GM18507 (cell line): ENCODE measurements at regions not wholly inside any gene's neighbourhood (a gene's known extent, or its start where the extent isn't known, plus 50 kb on each side); places are given as distances from the start of the nearest gene placed in this dataset.

Experiments
- DNase-seq: peaks from one replicate; pipeline ENCODE4 v3.0.0; 2011; ENCODE audit warnings: low read depth; ENCODE audit not compliant: insufficient read length; ENCODE audit errors: extremely low spot score
- FAIRE-seq: peaks from 2 replicates; lab custom pipeline; 2011; peaks lifted over from hg19 to GRCh38; lab: Jason Lieb, UNC

DNA sequence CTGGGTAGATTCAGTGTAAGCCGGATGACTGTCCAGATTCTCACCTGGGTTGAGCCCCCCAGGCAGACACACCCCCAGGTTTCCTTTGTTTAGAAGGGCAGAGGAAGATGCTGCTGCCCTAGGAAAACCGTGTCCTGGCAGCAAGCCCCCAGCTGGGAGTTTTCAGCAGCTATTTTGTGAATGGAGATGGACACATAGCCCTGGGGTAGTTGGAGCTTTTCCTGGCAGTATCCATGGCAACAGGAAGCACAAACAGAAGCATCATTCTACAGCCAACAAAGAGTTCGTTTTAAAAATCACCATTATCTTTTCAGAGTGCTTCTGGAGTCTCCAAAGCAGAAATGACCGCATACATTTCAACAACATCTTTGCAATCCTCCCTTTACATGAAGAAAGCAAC is 245.5 kb downstream of the BRD1 start:
- no peak for FAIRE-seq
- no peak for DNase-seq

DNA sequence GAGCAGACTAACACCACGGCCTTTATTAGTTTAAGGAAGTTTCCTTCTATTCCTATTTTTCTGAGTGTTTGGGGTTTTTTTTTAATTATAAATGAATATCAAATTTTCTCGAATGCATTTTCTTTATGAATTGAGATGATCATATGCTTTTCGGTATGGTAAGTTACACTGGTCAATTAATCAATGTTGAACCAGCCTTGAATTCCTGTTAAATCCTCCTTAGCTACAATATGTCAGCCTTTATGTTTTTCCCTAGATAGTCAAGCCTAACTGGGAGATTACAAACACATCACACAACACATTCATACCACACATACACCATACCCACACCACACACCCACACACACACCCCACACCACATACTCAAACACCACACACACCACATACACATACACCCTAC is 247.6 kb downstream of the BRD1 start:
- DNase-seq: no peak
- FAIRE-seq: no peak

DNA sequence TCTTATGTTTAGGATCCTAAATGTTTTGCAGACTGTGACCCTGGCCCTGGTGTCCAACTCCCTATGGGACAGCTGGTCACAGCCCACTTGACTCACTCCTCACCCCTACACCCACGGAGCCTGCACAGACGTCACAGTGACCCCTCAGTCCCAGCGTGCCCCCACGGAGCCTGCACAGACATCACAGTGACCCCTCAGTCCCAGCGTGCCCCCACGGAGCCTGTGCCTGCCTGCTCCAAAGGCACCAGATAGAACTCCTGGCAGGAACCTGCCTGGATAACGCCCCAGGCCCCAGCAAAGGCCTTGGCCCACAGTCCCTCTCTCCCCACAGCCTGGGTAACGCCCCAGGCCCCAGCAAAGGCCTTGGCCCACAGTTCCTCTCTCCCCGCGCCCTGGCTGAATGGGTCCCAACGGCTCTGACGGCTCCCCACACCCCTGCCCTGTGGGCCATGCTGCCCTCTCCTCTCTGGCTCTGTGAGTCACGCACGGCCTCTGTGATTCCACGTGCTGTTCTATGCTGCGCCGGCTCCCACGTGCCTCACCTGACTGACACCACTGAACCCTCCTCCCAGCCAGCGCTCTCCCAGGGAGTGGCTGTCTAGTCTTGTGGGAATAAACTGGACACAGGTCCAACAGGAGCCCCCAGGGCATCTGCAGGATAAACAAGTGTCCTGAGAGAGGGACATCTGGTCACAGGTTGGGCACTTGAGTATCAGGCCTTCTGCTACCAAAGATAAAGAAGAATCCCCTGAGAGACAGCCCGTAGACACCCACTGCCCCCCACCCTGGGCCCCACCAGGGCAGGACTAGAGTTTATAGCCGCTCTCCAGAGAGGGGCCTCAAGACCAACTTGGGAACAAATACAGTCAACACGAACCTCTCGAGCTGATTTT is 250.3 kb downstream of the BRD1 start:
- no peak for FAIRE-seq
- no peak for DNase-seq

DNA sequence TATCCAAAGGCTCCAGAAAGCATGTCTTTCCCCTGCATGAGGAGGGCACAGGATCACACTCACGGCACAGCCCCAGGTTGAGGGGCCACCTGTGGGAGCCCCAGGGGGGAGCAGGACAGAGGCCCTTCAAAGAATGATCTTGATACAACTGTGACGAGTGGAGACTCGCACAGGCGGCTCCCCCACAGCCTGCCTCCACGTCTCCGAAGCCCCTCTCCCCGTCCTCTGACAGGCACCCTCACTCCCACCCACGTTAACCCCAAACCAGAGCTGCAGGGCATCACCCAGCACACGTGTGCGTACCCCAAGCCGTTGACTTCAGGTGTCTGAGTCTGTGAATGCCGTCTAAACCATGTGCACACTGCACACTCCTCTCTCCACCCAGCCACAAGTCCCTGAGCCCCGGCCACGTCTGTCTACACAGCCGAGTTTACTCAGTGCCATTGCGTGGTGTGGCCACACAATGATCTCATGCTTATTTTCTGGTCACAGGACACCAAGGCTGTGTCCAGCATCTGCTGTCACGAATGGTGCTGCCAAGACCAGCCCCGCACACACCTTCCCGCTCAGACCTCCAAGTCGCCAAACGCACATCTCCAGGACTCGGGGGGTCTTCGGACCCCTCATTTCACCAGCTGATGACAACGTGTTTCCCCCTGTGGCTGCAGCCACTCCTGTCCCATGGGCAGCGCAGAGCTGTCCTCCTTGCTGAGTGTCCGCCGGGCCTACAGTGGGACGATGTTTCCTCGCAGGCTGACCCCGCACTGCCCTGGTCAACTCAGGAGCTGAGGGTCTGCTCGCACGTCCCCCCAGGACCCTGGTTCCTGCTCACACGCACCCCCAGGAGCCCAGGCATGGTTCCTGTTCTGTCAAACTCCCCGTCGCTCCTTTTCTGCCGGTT is 251.2 kb downstream of the BRD1 start:
- FAIRE-seq: no peak

DNA sequence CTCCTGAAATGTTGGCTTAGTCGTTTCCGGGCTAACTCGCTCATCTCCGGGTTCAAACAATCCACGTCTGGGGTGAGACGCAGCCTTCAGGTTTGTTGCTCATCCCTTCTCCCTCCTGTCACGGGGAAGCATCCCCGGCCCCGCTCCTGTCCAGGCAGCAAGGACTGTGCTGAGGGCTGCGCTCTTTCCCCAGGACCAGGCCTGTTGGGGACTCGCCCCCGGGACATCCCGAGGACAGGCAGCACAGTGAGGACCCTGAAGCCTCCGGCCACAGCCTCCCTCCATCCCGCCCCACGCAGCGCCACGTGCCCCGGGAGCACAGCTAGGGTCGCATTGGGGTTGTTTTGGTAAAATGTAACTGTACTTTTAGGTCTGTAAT is 252.0 kb downstream of the BRD1 start:
- no peak for FAIRE-seq
- DNase-seq: no peak

More for the DNA sequence above, 251.2 kb downstream of the BRD1 start:
- no peak for DNase-seq

DNA sequence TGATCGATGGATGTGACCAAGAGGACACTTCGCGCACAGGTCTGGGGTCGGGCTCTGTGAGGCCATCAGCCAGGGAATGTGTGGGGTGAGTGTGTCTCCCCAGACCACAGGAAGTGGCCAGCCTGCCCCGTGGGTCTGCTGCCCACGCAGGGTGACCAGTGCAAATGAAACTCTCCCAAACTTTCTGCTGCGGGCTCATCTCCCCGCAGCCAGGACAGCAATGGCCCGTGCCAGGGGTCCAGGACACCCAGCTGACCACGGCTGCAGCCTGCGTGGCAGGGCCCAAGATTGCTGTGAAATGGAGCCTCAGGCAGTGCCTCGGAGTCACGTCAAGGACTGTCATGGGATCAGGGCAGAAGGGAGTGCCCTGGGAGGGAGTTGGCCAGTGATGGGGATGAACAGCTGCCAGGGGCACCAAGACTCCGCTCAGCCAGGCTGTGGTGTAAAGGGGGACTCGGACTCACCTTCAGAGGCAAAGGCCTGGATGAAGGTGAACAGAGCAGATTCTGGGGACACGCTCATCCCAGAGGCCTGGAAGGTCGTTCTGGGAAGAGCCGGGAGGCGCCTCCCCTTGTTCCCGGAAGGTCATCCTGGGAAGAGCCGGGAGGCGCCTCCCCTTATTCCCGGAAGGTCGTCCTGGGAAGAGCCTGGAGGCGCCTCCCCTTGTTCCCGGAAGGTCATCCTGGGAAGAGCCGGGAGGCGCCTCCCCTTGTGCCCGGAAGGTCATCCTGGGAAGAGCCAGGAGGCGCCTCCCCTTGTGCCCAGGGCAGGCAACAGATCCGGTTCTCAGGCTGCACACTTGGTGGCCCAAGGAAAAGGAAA is 252.6 kb downstream of the BRD1 start:
- DNase-seq: no peak
- no peak for FAIRE-seq

DNA sequence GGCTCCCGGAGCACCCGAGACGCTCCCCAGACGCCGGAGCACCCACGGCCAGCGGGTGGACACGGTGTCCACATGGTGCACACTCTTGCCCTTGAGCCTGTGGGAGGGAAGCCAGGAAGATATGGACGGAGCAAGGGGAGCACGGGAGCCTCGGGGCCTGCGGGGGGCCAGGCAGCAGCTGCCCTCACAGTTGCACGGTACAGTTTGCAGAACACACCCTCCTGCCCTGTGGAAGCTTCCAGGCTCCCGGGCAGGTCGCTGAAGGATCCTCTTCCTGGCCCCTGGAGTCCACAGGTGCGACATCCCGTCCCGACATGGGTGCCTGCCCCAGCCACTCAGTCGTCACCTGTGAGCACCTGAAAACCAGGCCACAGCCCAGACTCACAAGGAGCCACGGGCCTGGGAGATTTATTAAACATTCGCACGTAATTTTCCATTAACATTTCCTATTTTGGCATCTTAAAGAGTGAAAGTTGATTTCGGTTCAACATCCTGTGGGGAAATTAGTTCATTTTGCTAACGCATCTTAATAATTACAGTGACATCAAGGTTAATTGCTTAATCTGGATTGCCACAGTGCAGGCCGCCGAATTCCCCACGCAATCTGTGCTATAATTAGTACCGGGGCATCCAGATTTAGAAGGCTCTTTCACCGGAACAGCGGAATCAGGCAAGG is 253.3 kb downstream of the BRD1 start:
- DNase-seq (no peak), FAIRE-seq (no peak)

DNA sequence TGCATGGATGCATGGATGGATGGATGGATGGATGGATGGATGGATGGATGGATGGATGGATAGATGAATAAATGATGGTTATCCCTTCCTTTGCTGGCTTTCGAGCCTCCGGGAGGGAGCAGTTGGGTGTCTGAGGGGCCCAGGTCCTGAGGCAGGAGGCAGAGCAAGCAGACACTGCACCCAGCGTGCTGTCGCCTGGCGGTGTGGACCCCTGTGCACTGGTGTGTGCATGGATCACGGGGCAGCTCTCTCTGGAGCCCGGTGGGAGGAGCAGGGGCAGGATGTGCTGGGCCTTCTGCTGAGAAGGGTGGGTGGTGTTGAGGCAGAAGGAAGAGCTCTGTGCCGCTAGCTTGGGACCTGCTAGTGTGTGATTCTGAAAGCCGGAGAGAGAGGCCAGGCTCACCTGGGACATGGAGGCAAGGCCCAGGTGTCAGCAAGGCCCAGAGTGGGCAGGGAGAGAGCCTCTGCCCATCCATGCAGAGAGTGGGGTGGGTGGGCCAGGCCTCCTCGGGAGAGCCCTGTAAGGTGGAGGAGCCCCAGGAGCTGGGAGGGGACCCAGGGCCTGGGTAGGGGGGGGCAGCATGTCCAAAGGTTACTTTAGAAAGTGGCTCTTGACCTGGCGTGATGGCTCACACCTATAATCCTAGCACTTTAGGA is 254.4 kb downstream of the BRD1 start:
- DNase-seq (no peak), FAIRE-seq (no peak)

DNA sequence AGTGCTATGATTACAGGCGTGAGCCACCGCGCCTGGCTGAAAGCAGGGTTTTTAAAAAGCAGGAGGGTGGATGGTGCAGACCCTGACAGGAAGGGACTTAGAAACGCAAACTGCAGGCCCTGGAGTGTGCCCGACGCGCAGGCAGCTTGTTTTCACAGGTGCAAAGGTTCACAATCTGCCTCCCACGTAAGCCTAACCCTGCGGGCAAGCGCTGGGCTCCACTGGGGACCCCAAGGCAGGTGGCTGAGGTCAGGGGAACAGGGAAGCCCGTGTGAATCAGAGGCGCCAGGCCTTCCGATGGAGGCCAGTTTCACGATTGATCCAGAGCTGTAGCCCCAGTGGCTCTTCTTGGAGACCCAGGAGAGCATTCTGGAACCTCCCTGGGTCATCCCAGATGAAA is 256.3 kb downstream of the BRD1 start:
- DNase-seq: no peak
- no peak for FAIRE-seq

DNA sequence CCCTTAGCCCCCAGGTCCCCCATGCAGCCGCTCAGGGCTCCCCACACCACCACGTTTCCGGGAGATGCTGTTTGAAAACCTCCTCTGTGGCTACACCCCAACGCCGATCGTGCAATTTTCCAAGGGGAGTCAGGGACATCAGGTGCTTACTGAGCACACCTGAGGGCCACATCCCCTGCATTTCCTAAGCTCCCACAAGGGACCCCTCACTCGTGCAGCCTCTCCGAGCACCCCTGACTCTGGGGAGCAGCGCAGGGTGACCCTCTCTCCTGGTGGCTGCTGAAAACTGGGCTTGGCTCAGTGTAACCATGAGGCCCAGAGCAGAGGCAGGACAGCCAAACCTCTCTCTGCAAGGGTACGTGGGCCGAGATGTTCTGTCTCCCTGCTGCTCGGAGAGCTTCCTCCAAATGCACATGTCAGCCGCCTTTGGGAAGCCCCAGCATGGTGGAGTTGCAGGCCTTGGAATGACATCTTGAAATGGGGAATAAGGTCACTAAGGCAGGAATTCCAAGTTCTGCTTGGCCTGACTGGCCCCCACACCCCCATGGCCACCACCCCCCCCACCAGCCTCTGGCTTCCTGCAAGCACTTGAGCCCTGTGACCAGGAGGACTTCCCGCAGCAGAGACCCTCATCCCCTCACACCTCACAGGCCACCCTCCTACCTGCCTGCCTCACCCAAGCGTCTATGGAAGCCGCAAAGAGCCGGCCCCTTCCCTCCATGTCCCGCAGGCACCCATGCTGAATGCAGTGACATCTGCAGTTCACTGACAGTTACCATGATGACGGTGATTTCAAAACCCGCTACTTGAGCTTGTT is 257.4 kb downstream of the BRD1 start:
- no peak for FAIRE-seq
- no peak for DNase-seq

DNA sequence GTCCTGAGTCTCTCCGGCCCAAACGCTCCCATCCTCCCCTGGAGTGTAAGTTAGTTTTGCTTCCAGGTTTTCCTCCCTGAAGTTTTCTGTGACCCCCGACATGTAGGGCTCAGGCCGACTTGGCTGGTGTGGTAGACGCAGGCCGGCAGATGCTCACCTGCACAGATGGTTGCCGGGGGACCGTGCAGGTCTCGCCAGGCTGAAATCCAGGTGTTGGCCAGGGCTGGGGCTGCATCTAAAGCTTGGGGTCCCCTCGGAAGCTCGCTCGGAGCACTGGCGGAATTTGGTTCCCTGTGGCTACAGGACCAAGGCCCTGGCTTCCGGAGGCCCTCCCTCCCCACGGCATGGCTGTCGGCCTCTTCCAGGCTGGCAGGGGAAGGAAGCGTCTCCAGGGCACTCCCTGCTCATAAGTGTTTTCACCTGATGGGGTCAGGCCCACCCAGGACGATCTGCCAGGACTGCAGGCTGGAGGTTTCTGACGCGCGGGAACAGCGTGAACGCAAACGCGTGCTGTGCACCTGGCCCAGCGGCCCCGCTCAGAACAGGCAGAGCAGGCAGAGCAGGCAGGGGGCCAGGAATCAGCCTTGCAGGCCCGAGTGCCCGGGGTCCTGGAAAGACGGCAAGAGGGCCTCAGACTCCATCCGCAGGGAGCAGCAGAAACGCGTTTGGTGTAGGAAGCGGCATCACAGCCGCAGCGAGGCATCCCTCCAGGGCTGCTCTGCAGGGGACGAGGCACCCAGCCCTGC is 258.2 kb downstream of the BRD1 start:
- DNase-seq: no peak
- no peak for FAIRE-seq

DNA sequence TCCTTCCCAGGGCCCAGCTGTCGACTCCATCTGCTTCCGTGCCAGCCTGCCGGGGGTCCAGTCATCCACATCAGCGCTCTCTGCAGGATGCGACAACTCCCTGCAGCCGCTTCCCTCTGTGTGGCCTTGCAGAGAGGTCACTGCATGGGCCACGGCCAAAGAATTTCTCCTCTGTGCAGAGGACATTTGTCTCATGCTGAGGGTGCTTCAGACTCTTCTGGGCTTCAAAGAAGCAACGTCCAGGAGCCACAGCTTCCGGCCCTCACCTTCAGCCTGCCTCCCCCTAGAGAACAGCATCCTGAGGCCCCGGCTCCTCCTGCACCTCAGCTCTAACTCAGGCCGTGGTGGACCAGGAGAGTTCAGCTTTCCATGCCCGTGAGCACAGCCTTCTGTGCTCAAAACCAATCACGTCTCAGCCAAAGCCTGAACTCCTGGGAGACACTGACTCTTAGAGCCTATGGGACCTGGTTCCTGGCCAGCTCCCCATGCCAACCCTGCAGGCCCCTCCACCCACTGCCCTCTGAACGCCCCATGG is 258.9 kb downstream of the BRD1 start:
- DNase-seq: no peak
- FAIRE-seq: no peak

DNA sequence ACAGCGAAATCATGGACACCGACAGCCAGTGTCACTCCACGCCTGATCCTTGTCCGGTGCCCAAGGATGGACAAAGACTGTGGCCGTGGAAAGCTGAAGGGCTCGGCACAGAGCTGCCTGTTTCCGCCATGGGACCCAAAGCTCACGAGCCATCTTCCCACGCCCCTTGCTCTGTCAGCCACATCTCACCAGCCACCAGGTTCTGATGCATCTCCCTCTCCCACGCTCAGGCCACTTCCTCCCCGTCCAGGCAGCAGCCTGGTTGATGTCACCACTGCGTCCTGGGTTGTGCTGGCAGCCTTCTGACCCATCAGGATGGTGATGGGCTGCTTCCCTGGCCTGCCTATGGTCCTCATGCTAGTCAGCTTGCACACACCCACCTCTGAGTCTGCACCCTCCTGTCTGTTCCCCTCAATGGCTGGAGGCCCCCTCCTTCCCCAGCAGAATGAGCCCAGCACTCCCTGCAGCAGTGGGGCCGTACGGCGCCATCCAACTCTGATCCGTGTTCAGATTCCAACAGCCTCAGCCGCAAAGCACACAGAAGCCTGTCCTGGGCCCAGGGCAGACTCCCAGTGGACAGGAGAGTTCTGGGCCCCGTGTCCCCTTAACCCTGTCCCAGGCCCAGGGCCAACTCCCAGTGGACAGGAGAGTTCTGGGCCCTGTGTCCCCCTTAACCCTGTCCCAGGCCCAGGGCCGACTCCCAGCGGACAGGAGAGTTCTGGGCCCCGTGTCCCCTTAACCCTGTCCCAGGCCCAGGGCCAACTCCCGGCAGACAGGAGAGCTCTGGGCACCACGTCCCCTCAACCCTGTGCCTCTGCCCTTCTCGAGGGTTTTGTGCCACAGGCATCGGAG is 259.5 kb downstream of the BRD1 start:
- FAIRE-seq: no peak

DNA sequence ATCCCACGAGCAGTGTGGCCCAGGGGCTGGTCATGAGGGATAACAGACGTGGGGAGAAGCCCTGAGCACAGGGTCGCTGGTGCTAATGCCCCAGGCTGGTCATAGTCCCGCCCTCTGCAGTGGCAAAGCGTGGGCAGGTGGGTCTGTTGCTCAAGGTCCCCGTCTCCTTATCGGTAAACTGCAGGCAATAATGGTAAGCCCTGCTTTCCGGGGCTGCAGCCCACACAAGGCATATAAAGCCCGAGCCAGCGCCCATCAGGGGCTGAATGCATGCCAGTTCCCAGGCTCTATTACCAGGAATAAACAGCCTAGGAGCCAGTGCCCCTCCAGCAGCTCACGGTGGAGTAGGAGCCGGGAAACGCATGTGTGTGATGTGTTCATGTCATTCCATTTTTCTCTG is 261.0 kb downstream of the BRD1 start:
- no peak for DNase-seq
- no peak for FAIRE-seq

More for the DNA sequence above, 259.5 kb downstream of the BRD1 start:
- no peak for DNase-seq

DNA sequence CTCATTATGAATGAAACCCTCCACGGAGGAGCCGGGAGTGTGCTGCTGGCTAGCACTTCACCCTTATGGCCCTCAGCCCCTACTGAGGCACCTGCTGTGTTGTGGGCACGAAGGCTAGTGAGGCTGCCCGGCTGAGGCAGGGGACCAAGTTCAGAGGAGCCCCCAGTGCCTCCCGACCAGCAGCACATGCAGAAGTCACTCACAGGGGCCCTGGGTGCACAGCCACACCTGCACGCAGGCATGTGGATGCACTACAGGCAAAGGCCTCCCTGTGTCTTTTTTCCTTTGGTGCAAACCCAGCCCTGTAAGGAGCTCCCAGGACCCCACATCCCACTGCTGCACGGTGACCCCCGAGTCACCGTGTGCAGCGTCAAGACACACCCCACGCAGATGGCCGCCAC is 261.5 kb downstream of the BRD1 start:
- no peak for DNase-seq
- no peak for FAIRE-seq

DNA sequence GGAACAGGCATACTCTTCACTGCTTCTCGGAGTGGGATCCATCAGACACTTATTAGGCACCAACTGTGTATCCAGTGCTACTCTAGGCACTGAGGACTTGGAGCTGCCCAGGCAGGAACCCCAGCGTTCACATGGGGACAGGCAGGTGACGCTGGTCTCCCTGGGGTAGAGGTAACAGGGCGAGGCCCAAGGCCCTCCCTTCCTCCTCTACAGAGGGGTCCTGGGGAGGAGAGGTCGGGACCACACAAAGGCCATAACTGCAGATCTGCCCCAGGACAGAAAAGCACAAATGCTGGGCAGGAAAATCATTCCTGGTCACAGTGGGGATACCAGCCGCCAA is 262.2 kb downstream of the BRD1 start:
- FAIRE-seq (no peak), DNase-seq (no peak)
